ENCODE measurements at regions not wholly inside any gene's neighbourhood (a gene's known extent, or its start where the extent isn't known, plus 50 kb on each side); places are given as distances from the start of the nearest gene placed in this dataset.
"Not testable (repeated sequence)": the region's sequence is repeated elsewhere in the genome, so short reads cannot be mapped to it uniquely, and the experiment has no call there.

- no peak for DNase-seq (ENCODE audit: low read depth)
These were observed 1567.3 kb upstream of the LRRTM3 start for GRCh38 chr10:65358565-65358964.

- DNase-seq (ENCODE audit: low read depth) = no peak
These were observed 1565.3 kb upstream of the LRRTM3 start for GRCh38 chr10:65360497-65360896.

GRCh38 chr10:65365878-65366277 lies 1560.0 kb upstream of the LRRTM3 start:
- DNase-seq (ENCODE audit: low read depth) = no peak

GRCh38 chr10:65367706-65368105 lies 1558.1 kb upstream of the LRRTM3 start:
- no peak for DNase-seq (ENCODE audit: low read depth)

- no peak for DNase-seq (ENCODE audit: low read depth)
These were observed 1550.3 kb upstream of the LRRTM3 start for GRCh38 chr10:65375528-65375927.

- DNase-seq (ENCODE audit: low read depth) = no peak
These were observed 1548.1 kb upstream of the LRRTM3 start for GRCh38 chr10:65377687-65378086.

- no peak for DNase-seq (ENCODE audit: low read depth)
These were observed 1531.1 kb upstream of the LRRTM3 start for GRCh38 chr10:65394502-65395297.

GRCh38 chr10:65395631-65396030 lies 1530.2 kb upstream of the LRRTM3 start:
- DNase-seq (ENCODE audit: low read depth) = no peak

- DNase-seq (ENCODE audit: low read depth) = no peak
These were observed 1528.8 kb upstream of the LRRTM3 start for GRCh38 chr10:65396997-65397396.

GRCh38 chr10:65408401-65408800 lies 1517.4 kb upstream of the LRRTM3 start:
- no peak for DNase-seq (ENCODE audit: low read depth)

GRCh38 chr10:65413001-65413400 lies 1512.8 kb upstream of the LRRTM3 start:
- no peak for DNase-seq (ENCODE audit: low read depth)

GRCh38 chr10:65415318-65415717 lies 1510.5 kb upstream of the LRRTM3 start:
- DNase-seq (ENCODE audit: low read depth) = no peak

GRCh38 chr10:65416094-65416493 lies 1509.7 kb upstream of the LRRTM3 start:
- DNase-seq (ENCODE audit: low read depth) = no peak

- DNase-seq (ENCODE audit: low read depth) = no peak
These were observed 1506.2 kb upstream of the LRRTM3 start for GRCh38 chr10:65419629-65420028.

- DNase-seq (ENCODE audit: low read depth) = no peak
These were observed 1502.8 kb upstream of the LRRTM3 start for GRCh38 chr10:65423043-65423442.

- not testable (repeated sequence) for DNase-seq (ENCODE audit: low read depth)
These were observed 1496.5 kb upstream of the LRRTM3 start for GRCh38 chr10:65429381-65429780.

- no peak for DNase-seq (ENCODE audit: low read depth)
These were observed 1494.9 kb upstream of the LRRTM3 start for GRCh38 chr10:65430979-65431378.

- DNase-seq (ENCODE audit: low read depth) = no peak
These were observed 1454.8 kb upstream of the LRRTM3 start for GRCh38 chr10:65470986-65471385.

- DNase-seq (ENCODE audit: low read depth) = no peak
These were observed 1443.0 kb upstream of the LRRTM3 start for GRCh38 chr10:65482848-65483247.

GRCh38 chr10:65491799-65492198 lies 1434.0 kb upstream of the LRRTM3 start:
- DNase-seq (ENCODE audit: low read depth) = no peak

- no peak for DNase-seq (ENCODE audit: low read depth)
These were observed 1429.3 kb upstream of the LRRTM3 start for GRCh38 chr10:65496541-65496940.

GRCh38 chr10:65497837-65498236 lies 1428.0 kb upstream of the LRRTM3 start:
- no peak for DNase-seq (ENCODE audit: low read depth)

GRCh38 chr10:65500716-65501115 lies 1425.1 kb upstream of the LRRTM3 start:
- DNase-seq (ENCODE audit: low read depth) = no peak

- DNase-seq (ENCODE audit: low read depth) = no peak
These were observed 1424.6 kb upstream of the LRRTM3 start for GRCh38 chr10:65501259-65501658.
